Kidney tubule cell (primary cell): ENCODE measurements at regions not wholly inside any gene's neighbourhood (a gene's known extent, or its start where the extent isn't known, plus 50 kb on each side); places are given as distances from the start of the nearest gene placed in this dataset.

Experiments
- DNase-seq: peaks from one replicate; pipeline ENCODE4 v3.0.0-alpha.2; 2018; ENCODE audit warnings: low spot score

DNA sequence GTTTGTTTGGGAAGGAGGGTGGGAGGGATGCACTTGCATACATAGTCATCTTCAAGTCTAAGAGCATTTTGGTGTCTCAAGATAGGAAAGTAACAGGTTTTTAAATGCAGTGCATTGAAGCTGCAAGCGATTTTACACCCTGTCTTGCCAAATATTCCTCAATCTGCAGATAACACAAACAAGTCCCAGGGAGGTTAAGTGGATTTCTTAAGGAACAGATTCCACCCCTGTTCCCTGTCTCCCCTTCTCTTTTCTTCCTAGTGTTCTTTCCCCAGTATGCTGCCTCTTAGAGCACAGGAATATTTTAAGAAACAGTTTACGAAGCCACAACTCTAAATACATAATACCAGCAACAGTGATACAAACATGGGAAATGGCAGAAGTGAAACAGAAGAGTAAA is 389.9 kb downstream of the PLPP3 start:
- no peak for DNase-seq

DNA sequence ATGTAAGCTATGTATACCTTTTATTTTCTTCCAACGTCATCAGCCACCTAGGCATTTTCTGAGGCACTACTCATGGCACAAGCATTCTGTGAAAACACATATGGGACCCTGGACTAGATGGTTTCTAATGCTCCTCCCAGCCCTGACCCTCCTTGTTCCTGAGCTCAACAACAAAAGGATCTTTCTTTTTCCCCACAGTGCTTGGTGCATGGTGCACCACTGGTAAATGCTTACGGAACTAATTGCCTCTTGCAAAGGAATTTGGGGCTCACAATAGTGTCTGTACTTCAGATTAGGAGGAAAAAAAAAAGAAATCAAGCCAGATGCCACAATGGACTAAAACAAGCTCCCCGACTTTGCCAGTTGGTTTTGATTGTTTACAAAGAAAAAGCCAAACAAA is 390.5 kb downstream of the PLPP3 start:
- DNase-seq, result no peak

DNA sequence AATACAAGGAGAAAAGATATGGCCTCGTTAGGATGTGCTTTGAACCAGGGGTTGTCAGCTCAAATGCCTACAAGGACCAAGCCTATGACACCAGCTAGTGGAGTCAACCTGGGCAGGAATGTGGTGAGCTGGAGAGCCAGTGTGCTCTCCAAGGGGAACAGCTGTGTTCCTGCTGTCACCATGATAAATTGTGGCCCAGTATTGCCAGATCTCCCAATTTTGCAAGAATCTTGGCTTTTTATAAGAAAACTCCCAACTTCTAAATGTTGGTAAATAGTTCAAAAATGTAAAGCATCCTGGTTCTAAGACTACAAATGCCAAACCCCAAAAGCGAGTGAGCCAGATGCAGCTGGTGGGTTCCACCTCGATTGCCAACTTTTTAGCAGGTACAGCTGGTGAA is 391.1 kb downstream of the PLPP3 start:
- no peak for DNase-seq

DNA sequence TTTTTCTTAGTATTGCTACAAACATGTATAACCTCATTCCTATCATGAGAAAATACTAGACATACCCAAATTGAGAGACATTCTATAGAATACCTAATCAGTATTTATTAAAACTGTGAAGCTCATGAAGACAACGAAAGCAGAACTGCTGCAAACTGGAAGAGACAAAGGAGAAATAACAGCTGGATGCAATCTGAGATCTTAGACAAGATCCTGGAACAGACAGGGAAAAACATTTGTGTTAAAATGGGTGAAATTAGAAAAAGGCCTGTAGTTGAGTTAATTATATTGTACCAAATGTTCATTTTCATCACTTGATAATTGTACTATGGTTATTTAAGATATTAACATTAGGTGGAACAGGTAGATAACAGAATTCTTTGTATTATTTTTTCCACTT is 392.0 kb downstream of the PLPP3 start:
- no peak for DNase-seq

DNA sequence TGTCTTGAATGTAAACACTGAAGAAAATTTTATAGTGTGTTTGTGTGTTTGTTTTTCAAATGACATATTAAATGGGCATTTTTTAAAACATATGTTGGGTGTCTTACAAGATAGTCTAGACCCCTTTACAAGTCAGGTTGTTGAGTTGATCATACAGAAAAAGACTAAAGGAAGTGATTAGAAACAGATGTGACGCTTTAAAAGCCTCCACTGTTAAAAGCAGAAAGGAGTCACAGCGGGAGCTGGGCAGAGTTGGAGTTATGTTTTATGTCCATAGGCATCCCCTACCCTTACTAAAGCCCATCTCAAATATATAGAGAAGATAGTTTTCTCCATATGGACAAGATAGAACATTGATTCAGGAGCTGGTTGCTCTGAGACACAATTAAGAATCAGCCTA is 393.9 kb downstream of the PLPP3 start:
- no peak for DNase-seq

DNA sequence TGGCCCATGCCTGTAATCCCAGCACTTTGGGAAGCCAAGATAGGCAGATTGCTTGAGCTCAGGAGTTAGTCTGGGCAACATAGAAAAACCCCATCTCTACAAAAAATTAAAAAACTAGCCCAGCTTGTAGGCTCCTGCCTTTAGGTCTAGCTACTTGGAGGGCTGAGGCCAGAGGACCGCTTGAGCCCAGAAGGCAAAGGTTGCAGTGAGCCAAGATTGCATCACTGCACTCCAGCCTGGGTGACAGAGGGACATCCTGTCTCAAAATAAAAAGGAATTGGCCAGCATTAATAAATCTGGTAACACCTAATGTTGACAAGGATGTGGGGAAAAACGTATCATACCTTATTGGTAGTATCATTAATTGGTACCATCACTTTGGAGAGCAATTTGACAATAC is 396.2 kb downstream of the PLPP3 start:
- DNase-seq, result no peak

DNA sequence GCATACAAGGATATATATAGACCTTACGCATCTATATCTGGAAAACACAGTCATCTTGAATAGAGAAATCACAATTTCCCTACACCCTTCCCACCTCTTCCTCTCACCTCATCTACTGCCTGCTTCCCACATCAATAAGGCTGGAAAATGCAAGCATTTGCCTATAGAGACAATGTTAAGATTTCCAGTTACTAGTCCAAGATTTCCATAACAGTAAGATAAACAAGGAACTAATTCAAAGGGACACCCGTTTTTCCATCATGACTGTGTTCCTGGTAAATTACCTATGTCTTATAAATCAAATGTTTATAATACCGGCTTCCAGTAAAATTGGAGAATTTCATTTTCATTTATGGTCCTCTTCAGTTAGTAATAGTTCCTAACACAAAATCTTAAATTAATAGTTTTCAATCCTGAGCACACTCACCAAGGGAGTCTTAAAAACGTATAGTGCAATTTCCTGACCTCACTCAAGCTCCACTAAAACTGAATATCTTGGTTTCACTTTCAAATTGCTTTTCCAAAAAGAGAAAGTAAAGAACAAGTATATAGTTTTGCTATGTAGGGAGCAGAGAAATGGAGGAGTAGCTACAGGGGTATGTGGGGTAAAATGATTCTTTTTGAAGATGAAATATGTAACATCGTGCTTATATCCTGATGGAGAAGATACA is 398.7 kb downstream of the PLPP3 start:
- DNase-seq, result no peak

DNA sequence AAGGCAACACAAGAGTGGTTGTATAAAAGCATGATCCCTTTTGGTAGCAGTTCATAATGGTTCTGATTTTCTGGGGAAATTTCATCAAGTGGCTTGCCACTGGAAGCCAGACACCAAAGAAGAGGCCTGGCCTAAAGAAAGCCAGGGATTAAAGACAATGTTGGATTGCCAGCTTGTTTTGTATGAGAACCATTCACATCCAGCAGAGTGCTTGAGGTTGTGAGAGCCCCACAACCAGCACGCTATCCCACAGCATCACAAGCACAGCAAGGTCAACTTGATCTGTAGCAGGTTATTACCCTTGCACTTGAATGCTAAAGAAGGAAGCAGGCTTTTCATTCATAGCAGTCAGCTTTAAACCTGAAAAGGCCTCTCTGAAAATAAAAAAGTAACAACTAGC is 399.8 kb downstream of the PLPP3 start:
- no peak for DNase-seq

DNA sequence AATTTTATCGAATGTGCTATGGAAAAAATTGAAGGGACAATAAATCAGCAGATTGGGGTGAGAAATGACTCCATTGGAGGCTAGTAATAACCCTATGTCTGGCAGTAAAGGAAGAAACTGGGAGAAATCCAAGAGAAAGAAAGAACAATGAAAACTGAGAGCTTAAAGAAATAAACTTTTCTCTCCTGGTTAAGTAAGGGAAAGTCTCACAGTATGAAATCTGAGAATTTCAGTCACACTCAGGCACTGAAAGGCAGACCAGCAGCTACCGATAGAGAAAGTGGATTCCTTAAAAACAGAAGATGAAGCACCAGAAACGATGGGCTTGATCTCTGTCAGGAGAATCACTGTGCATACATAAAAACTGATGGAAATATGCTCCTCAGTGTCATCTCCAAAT is 404.2 kb downstream of the PLPP3 start:
- no peak for DNase-seq

DNA sequence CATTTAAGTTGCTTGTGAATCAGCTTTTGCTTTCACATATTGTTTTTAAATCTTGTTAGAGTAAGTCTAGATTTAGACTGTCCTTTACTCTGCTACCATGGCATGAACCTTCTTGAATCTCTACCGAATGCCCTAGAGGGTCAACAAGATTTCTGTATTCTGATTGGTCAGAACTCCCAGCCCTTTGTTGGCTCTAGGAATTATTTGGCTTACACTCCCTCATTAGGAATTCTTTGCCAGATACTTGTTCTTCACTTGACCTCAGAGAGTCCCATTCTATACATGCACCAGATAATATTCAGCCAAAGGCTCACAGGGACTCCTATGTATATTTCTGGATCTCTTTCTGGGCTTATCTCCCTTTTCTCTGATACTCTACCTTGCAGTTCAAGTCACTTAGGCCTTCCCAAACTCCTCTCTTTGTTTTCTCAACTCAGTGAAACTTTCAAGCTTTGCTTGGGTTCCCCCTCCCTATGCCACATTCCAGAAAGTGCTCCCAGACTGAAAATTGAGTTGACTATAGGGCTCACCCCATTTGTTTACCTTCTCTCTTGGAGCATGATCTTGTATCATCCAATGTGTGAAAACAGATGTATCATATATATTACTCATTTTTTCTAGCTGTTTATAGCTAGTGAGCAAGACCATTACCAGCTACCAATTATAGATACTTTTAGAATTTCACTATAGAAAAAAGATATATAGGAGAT is 405.0 kb downstream of the PLPP3 start:
- DNase-seq, result no peak

DNA sequence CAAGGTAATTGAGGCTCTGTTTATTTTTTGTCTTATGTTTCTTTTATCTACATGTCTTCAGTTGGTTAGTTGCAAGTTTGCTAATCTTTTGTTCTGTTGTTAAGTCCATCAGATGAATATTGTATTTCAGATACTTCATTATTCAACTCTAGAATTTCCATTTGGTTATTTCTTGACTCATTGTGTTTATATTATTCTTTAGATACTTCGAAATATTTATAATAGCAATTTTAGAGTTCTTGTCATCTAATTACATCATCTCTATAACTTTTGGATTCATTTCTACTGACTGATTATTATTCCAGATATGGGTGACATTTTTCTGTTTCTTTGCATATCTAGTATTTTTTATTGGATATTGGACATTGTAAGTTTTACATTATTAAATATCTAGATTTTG is 405.6 kb downstream of the PLPP3 start:
- no peak for DNase-seq

DNA sequence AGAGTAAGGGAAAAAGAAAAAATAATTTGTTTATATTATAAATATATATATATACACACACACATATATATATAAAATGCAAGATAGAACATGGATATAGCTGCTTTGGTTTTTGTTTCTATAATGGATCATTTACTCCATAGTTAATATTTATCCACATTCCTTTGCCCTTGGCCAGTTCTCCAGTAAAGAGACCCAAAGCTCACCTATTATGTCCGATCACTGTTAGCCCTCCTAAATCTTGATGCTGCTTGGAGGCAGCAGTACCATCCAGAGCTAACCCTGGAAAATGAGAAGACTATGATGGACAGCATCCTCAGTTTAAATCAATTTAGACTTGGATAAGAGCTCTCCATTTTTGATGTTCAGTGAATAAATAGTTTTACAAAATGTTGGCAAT is 407.7 kb downstream of the PLPP3 start:
- DNase-seq, result peak; percentile 26

DNA sequence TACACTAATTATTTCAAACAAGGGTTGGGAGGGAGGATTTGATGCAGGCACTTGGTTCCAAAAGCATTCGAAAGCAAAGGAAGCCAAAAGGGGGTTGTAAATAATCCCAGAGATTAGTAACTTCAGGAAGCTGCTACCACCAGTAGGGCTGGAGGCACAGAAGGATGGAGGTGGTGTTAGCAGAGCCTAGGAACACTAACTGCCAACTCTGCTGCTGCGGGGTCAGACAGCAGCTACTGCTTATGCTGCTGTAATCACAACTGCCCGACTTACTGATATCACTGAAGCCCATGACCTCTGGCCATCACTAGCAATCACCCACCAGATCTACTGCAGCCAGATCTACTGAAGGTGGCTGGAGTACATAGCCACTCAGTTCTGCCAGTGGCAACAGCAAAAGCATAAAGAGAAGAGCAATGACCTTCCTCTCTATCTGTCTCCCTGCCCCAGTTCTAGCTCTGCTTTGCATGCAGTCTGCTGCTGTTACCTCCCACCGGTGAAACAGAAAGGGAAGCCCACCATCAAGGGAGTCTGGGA is 408.5 kb downstream of the PLPP3 start:
- no peak for DNase-seq

DNA sequence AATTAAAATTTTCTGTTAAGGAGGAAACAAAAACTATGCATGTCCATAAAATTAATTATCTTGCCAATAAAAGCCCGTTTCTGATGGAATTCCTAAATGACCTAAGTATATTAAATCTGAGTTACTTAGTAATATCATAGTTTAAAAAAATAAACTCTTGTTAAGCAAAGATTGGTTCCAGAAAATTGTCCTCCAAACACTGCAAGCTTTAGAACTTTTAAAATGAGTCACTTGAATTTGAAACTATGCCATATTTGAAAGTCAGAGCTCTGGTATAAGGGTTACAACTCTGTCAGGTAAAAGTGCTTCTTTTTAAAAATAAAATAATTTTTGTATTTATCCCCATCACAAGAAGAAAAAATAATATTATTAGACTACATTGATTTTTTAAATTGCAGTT is 409.5 kb downstream of the PLPP3 start:
- DNase-seq, result no peak

DNA sequence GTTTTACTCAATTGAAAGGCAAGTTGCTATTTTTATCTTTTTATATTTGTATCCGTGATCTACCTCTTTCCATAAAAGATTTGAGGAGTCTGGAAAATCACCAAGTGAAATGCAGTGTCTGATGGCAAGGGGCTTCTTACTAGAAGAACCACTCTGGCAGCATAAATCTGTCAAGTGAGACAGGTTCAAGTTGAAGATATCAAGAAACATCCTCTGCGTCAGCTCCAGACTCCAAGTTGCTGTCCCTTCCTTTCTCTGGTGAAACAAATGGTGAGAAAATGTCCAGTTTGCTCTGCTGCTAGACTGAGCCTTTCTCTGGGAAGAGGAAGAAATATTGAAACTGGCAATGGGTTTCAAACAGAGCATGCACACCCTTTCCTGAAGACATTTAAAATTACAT is 411.2 kb downstream of the PLPP3 start:
- no peak for DNase-seq

DNA sequence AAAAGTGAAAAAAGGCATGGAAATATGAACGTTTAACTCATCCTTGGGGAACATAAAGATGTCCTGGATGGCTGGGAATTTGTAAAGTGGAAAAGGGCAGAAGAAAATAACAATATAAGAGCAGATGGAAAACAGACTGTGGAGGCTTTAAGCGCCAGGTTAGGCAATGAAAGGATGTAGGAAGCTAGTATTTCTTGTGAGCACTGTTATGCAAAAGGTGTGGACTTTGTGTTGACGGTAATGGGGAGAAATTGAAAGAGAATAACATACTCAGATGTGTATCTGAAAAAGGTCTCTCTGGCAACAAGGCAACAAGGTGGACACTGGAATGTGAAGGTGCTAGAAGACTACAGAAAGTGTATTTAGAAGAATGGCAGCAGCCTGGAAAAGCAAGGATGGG is 411.8 kb downstream of the PLPP3 start:
- DNase-seq, result no peak

DNA sequence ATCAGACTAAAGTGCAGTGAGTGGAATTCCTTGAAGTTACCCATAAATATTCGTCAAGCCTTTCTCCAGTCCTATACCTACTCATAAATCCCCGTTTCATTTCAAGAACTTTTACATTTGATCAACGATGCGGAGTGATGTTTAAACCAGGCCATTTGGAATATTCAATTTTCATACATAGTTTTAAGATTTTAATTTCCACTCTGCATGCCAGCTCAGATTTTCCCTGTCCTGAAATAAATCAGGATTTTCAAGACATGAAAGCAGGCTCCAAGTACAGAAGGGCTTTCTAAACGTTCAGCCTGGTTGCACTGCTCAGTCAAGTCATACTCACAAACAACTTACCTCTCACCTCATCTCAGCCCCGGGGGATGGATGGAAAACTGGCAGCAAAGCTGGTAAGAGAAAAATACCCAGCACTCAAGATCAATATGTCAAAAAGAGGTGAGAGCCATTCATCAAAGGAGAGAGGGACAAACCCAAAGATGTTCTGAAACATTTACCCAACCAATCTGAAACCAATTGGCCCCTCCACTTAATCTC is 418.5 kb downstream of the PLPP3 start:
- DNase-seq, result no peak

DNA sequence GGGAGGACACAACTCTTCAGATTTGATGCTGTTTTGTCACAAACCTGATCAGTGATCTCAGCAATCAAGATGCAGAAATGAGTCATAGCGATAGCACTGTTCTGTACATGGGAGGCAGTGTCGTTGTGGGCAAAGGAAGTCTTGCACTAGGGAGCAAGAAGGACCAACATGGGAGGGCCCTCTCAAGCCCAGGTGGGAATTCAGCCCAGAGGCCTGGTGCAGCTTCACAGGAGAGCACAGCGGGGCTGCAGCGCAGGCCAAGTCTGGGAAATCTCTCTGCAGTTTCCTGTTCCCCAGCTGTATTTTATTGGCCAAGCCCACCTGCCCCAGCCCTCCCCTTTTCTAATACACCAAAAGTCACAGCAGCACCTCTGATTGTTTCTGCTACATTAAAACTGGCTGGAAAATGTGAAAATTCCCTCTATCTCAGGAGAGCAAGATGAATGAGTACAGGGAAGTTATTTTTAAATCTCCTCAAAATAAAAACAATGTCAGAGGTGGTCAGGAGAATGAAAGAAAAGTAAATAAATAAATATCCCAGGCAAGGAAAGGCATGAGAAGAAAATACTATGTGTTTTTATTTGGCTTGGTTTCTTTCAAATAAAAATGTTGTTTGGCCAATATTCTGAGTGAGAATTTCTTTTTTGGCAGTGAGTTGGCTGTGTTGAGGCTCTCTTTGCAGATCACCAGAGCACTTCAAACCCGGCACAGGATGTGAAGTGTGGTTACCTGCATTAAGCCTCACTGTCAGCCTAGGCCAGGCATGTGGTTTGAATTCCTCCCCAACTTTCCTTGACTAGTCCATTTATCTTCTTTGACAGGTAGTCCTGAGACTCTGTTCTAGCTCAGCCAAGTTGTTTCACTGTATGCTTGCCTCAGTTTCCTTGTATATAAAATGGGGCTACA is 422.1 kb downstream of the PLPP3 start:
- peak; percentile 28 for DNase-seq

DNA sequence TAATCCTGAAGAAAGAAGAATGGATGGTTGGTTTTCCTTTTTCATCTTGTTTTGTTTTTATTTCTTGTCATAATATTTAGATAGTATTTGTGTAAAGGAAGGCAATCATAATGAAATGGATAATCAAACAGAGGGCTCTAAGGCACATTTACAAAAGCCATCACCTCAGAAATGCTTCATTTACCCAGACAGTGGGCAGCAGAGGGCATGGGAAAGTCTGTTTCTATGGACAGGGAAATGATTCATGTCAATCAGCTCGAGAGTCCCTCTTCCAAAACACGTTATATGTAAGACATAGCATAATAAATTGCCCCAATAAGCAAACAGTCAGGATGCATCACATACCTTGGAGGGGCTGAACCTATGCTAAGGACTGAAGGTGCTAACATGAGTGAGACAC is 426.1 kb downstream of the PLPP3 start:
- DNase-seq, result no peak

DNA sequence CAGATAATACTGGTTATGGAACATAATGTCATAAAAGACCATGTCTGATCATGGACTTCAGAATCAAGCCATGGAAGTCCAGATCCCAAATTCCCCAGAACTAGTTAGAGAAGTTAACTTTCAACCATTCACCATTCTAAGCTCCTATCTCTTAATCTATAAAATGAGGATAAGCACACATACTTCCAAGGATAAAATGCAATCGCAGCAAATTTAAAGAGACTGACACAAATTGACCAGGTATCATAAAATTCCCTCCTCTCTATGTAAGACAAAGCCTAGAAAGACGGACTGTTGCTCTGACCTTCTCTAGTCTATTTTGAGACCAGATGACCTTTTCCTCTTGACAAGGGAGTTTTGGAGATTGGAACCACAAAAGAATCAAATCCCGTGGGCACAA is 426.7 kb downstream of the PLPP3 start:
- DNase-seq, result no peak

DNA sequence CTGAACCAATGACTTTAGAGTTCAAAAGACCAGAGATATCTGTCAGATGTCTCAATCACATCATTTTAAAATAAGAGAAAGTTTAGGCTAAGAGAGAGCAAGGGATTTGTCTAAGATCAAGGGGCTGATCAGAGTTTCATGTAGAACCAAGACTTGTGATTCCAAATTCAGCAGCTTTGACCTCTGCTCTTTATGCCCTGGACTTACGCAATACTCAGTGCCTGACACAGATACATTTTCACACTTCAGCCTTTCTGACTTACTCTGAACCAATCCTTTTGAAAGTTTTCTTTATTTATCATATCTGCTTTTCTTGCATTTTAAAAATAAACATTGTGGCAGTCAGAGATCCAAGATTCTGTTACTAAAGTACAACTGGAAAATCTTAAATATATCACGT is 428.0 kb downstream of the PLPP3 start:
- DNase-seq, result no peak

DNA sequence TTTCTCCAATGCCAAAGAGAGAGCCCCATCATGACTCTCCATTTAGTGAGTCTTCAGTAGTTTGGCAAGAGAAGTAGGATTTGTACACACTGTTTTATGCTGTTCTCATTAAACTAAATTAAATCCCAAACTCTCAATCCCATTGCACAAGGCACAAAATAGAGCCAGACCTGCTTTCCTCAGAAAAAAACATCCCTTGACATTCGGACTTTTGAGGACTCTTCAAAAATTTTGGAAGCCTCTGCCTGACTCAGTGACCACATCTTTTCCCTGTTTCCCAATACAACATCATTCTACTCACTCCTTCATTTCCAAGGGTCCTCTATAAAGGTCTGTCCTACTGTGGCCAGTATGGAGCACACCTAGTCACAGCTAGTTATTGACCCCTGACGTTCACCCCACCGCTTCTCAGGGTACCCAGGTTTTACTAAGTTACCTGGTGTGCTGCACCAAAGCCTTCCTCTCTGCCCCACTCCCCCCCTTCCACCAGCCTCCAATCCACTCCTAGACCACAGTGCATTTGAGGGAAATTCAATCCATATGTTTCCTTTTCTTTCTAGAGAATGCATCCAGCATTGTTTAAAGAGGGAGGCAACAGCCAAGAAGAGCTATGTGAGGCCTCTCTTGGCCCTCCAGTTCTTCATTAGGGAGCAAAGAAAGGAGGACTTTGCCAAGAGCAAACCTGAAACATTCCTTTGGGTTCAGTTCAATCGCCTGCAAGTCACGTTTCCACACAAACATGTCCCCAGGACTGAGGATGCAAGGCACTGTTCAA is 428.7 kb downstream of the PLPP3 start:
- DNase-seq, result no peak
